HG03571 (cell line): ENCODE measurements at regions not wholly inside any gene's neighbourhood (a gene's known extent, or its start where the extent isn't known, plus 50 kb on each side); places are given as distances from the start of the nearest gene placed in this dataset.

Experiments used
- ATAC-seq: cut with Tn5 transposase; IDR thresholded peaks from one replicate; pipeline ENCODE4 v1.9.1; 2021; ENCODE audit not compliant: unreplicated experiment

DNA sequence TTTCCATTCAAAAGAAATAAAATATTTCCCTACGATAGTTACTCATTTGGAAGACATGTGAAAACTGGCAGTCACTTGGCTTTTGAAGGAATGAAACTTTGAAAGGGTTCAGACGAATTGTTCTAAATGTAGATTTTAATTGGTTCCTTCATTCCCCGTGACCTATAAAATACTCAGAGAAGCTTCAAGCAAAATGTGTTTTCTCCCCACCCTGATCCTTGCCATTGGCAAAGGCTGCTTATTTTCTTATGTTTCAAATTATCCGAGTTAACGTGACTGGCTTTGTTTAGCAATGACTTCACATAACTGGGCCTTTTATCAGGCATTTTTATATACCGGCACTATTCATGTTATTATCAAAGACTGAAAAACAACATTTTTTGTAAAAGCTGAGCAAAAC, 204.1 kb upstream of the NEIL3 start:
- no peak for ATAC-seq

DNA sequence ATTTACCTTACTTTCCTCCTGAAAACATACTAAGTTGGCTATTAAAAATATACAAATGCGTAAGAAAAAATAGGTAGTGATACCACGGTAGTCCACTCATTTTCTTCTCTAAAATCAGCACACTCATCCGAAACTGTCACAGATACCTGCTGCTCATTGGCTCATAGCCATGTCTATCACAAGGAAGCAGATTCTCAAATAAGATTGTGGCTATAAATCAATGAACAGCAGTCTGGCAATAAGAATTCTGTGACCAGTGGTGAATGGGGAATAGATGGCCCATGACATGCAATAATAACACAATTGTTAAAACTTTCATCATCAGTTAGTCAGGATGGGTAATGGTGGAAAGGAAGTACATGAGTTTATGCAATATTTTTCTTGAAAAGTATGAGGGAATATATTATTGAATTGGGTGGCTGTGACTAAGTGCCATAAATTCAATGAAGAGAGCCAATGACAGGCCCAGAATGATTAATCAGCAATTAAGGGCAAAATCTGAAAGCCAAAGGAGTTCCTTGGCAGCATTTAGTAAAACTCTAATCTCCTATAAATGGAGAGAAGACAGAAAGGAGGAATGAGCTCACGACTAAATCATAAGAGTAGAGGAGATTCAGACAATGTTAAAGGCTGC, 202.3 kb upstream of the NEIL3 start:
- ATAC-seq: no peak

DNA sequence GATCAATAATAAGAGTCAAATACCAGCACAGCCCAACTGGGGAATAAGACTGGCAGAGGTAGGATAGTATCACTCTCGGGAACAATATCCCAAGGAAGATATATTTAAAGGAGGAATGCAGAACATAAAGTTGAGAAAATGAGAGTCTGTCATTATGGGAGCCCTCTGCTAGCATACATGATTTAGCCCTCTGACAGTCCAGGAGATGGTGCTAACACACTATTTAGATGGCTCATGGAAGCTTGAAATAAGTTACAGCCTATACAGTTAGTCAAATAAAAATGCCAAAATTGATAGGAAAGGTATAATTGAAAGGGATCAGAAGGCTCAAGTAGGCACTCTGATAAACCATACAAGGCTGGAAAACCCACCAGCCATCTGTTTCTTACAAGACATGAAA, 201.0 kb upstream of the NEIL3 start:
- no peak for ATAC-seq

DNA sequence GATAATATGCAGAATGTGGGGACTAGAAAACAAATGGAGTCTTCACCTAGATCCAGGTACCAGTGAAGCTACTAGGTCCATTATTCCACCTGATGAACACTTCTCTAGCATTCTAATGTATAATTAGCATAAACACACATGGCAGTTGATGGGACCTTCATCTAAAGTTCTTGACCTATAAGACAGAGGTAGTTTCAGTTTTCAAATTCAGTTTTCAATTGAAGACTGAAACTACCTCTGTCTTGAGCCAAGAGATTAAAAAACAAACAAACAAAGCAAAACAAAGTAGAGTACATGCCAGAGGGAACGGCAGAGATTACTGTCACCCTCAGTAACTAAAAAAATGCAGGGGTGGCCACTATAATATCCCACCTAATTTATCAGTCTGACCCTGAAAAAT, 199.9 kb upstream of the NEIL3 start:
- ATAC-seq: no peak

DNA sequence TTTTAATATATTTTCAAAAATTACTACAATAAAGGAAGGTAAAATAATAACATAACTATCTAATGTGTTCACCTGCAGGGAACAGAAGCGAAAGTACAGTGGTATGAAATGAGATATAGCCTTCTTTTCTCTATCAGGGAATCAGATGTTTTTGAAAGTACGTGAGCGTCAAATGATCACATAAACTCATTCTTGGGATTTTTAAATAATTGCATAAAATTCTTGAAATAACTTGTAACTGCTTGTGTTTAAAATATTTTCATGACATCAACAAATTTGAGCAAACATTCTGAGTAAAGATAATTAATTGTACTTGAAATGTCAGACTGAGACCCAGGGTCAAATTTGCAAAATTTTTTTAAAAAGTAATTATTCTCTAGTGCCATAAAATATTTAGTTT, 193.5 kb upstream of the NEIL3 start:
- ATAC-seq: no peak

DNA sequence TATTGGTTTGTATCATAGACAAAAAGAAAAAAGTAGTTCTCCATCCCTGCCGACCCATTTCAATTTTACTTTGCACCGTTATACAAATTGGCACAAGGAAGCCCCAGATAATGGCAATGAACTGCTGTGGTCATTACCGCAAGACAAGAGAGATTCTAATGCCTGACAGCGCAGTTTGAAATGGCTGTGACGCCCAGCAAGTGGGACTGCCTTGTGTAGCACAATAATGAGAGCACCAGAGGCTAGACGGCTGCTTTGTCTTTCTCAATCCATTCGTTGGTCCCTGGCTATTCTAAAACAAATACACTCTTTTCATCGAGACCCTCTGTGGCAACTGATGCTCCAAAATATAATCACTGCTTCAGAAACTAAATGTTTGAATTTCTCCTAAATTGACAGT, 192.4 kb upstream of the NEIL3 start:
- no peak for ATAC-seq

DNA sequence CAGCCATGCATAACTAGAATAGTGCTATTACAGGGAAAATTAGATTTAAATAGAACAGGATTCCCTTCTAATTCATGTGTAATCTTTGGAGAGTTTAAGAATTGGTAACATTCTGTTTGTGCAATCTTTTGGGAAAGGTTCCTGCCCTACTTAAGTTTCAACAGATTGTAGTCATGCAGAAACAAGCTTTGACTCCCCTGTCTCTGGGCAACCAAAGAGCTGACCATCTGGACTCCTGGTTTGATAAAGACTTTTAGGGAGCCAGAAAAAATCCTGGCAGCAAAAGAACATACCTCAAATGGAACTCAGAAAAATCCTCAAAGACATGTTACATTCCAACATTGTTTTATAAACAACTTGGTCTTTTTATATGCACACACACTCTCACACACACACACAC, 191.1 kb upstream of the NEIL3 start:
- ATAC-seq: no peak

DNA sequence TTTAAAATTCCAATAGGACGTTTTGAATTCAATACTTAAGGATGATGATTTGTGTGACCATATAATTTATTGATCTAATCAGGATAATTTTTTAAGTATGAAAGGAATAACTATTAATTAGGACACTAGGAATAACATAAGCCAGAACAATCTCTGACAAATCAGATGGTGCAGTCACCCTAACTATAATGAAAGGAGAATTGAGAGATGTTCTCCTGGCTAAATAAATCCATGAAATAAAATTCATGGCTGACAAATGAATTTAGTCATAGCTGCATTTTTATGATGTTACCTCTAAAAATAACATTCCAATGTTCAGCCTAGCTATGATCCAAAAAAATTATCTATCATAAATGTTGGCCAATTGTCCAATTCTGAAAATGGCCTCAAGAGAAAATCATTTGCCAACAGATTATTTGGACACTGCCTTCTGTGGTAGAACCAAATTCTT, 190.6 kb upstream of the NEIL3 start:
- no peak for ATAC-seq

DNA sequence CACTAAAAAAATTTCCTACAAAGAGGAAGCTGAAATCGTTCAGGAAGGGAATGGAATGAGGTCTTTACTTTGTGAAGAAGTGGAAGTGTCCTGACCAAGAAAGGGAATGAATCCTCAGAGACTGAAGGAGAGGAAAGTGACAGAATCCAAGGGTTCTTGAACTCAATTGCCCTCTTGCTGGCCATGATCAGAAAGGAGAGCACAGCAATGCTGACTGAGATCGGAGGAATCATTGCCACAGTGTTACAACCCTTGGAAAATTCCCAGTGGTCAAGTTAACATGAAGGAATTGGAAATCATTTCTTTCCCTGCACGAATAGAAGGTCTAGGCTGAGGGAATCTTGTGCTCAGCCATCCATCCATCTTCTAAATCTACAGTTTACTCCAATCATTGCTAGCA, 190.0 kb upstream of the NEIL3 start:
- ATAC-seq: no peak

DNA sequence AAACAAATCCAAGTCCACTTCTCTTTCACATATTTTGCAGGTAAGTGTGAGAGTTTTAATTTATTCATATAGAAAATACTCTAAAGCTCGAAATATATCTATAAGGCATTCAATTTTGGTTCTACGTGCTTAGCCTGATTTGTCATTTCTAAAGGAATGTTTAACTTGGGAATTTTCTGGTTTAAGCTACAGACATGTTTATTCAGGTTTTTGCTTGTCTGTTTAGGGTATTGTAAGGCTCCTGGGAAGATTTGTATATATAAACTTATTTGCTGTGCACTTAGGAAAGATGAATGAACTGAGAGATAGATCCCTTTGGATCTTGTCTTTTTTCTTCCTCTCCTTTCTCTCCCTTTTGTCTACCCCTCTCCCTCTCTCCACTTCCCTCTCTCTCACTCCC, 185.9 kb upstream of the NEIL3 start:
- ATAC-seq: no peak

DNA sequence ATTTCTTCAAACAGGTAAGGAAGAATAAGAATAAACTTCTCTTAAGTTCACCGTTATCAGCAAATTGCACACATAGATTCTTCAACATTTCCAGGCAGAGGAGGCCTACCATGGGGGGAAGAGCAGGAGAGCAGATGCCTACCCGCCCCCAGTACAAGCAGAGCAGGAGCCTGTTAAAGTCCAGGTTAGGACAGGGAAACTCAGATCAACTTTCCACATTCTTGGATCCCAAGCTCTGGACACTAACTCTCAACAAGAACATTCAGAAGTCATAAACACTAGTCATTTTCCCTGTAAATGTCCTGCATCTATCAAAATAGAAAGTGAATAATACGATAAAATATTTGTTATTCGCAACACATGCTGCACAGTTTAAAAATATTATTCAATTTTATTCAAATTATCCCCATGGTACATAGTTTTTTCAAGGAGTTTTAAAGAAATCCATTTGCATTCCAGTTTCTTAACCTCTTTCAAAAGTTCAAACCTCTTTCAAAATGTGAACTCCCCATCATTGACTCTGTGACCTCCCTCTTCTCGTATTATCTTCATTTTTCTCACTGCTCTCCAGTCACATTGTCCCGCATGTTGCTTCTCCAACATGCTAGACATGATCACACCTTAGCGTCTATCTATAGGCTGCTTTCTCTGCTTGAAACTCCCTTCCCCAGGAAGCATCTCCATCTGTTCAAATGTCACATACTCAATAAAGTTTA, 185.2 kb upstream of the NEIL3 start:
- no peak for ATAC-seq

DNA sequence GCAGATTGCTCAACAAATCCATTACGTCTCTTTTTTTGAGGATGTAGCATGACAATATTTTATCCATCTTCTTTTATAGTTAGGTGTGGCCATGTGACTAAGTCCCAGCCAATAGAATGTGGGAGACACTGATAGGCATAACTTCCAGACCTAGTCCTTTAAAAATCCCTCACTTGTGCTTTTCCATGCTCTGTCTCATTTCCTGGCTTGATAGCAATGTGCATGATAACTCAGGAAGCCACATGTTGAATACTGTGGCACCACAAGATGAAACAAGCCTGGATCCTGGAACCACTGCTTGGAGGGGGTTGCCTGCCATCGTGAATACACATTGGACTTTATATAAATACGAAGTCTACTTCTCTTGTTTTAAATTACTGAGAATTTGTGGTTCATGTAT, 184.0 kb upstream of the NEIL3 start:
- no peak for ATAC-seq

DNA sequence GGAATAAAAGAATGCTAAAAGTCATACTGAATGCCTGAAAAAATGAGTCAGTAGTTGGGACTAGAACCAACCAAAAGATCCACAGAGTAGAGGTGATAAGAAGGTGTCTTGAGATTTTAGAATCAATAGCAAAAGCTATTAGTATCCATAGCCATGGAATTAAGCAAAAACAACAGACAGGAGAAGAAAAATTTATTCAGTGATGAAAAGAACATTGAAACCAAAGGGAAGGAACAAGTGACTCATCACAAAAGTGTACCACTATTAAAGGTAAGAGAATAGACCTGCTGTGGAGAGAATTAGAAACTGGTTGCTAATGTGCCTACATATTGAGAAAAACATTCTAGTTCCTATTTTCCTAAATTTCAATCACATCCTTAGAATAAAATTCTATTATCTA, 182.0 kb upstream of the NEIL3 start:
- ATAC-seq: no peak

DNA sequence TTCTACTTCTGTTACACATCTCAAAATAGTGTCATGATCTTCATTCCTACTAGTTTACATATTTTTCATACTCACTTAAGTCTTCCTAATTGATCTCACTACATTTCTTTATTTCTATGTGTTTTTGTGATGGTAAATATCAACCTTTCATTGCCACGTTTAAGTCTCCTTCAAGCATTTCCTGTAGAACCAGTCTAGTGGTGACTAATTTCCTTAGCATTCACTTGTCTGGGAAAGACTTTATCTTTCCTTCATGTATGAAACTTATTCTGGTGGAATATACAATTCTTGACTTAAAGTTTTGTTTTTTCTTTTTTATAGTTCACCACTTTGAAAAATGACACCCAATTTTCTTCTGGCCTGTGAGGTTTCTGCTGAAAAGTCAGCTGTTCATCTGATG, 181.4 kb upstream of the NEIL3 start:
- no peak for ATAC-seq

DNA sequence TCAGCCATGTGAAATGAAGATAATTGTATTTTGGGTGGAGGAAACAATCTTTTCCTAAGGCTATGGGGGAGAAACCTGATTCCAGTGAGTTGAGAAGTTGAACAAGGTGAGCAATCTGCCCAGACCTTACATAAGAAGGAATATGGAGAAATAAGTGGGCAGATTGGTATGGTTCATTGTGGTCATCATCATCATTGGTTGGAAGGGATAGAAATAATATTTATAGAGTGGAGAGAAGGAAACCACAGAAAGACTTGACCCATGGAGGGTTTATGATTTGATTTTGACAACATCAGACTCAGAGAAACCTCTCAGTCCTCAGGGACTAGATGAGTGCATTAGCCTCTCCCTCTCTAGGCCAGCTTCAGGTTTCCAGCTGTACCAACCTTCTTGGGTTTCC, 177.9 kb upstream of the NEIL3 start:
- no peak for ATAC-seq

DNA sequence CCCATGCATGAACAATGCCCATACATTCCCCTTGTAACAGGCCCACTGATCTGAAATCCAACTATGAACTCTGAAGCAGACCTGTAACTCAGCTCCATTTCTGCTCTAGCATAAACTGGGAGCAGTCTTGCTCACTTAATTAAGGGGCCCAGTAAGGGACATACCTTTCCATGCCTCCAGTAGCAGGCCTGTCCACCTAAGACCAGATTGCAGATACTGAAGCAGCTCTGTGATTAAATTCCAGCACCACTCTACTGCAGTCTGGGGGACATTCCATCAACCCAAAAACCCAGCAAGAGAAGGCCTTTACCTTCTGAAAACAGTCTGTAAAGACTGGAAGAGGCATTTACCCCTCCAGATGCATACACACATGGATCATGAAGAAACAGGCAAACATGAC, 162.0 kb upstream of the NEIL3 start:
- no peak for ATAC-seq

DNA sequence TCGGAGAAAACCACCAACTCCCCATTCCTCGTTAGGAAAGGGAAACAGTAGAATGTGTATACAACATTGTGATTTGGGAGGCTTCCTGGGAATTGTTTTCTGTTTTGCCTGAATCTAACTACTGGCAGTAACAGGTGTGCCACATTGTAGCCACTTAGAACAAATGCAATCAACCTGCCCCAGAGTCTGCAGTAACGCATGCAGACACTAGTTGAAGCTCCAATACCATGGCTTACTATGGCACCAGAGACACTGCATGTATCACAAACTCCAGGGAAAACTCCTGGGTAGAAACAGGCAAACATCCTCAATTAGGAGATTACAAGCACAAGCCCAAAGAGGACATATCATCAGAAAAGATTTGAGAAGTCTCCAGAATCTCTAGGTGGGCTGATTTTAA, 154.2 kb upstream of the NEIL3 start:
- ATAC-seq: no peak

DNA sequence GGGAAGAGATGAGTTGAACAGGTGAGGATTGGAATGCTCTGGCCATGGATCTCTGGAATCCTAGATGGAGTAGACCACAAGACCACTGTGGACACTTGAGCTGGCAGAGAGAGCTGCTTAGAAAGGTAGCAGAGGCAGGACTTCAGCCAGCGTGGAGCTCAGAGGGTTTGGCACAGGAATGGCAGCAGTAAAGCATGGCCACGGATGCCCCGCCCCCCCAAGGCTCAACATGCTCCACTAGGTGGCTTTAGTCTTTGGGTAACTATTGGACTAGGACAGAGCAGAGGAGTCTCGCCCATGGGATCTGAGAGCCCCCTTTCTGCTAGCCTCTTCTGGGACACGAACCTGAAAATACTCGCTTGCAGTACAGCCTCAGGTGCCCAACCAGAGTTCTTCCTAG, 150.1 kb upstream of the NEIL3 start:
- ATAC-seq: no peak

DNA sequence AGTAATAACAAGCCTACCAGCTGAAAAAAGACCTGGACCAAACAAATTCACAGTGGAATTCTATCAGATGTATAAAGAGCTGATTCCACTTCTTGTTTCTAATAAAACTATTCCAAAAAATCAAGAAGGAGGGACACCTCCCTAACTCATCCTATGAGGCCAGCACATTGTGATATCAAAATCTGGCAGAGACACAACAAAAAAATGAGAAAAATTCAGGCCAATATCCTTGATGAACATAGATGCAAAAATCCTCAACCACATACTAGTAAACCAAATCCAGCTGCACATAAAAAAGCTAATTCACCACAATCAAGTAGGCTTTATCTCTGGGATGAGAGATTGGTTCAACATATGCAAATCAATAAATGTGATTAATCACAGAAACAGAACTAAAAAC, 147.9 kb upstream of the NEIL3 start:
- no peak for ATAC-seq

DNA sequence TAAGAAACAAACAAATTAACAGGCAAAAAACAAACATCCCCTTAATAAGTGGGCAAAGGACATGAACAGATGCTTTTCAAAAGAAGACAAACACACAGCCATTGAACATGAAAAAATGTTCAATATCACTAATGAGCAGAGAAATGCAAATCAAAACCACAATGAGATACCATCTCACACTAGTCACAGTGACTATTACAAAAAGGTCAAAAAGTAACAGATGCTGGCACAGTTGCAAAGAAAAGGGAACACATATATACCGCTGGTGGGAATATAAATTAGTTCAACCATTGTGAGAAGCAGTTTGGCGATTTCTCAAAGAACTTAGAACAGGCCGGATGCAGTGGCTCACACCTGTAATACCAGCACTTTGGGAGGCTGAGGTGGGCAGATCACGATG, 146.1 kb upstream of the NEIL3 start:
- no peak for ATAC-seq

DNA sequence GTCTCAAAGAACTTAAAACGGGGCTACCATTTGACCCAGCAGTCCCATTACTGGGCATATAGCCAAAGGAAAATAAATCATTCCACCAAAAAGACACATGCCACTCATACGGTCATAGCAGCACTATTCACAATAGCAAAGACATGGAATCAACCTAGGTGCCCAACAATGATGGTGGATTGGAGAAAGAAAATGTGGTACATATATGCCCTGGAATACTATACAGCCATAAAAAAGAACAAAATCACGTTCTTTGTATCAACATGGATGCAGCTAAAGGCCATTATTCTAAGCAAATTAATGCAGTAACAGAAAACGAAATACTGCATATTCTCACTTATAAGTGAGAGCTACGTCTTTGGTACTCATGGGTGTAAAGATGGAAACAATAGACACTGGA, 138.1 kb upstream of the NEIL3 start:
- no peak for ATAC-seq

DNA sequence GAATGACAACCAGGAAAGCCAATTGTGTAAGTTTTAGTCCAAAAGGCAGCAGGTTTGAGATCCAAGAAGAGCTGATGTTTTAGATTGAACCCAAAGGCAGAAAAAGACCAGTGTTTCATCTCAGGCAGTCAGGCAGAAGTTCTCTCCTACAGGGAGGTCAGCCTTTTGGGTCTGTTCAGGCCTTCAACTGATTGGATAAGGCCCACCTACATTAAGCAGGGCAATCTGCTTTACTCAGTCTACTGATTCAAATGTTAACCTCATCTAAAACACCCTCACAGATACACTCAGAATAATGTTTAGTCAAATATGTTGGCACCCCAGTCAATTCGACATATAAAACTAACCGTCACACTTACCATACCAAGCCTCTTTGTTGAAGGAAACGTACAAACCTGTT, 134.2 kb upstream of the NEIL3 start:
- ATAC-seq: no peak

DNA sequence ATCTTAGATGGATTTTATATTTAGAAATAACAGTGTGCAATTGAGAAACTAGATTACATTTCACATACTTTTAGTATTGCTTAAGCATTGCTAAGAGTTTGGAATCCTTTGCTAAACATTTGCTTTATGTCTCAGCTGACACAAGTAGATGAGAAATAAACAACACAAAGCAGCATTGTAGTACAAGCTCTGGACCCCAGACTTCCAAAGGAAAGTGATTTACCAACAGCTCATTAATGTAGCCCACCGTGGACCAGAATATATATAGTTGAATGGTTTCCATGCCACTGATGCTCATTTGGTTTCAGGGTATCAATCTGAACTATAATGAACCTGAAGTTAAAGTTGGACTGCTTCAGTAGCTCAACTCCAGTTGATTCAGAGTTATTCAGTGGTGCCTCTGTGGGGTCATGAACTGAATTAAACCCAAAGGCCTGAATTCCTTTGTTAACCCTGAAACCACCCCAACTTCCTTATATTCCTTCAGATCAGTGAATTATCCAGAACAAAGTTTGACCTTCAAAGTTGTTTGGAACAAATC, 132.1 kb upstream of the NEIL3 start:
- no peak for ATAC-seq
